ENCODE measurements at regions not wholly inside any gene's neighbourhood (a gene's known extent, or its start where the extent isn't known, plus 50 kb on each side); places are given as distances from the start of the nearest gene placed in this dataset.

- ChIA-PET POLR2A (no interaction called here), CTCF (no interaction called here)
- ATAC-seq (no peak), DNase-seq (no peak)
- Mint-ChIP-seq H3K4me1 (no peaks in the 10 kb centered on the region), H3K4me3 (no peak overlapping the region), H3K27ac (no peak overlapping the region), H3K36me3 (ENCODE audit: low read depth) (no peaks in the 10 kb centered on the region), H3K27me3 (peaks cover 8% of the 10 kb centered on the region), H3K9me3 (ENCODE audit: low read depth) (no peaks in the 10 kb centered on the region)
- intact Hi-C loops (cut with DNase I, micrococcal nuclease) = loop anchor here in 1 of 2 experiments (2.0 kb wide), 1 partner anchor 161 kb away; no protein-coding TSS in a partner anchor
These were observed 116.7 kb upstream of the FRMD1 start for GRCh38 chr6:168195712-168196111.

- no peak overlapping the region for H3K4me3 Mint-ChIP-seq
- intact Hi-C loops (cut with DNase I, micrococcal nuclease) = loop anchor here in 1 of 2 experiments (2.0 kb wide), 1 partner anchor 162 kb away; no protein-coding TSS in a partner anchor
- ATAC-seq (no peak), DNase-seq (no peak)
- H3K4me1 Mint-ChIP-seq = no peaks in the 10 kb centered on the region
- H3K36me3 Mint-ChIP-seq (ENCODE audit: low read depth) = no peaks in the 10 kb centered on the region
- ChIA-PET CTCF (no interaction called here), POLR2A (no interaction called here)
- H3K9me3 Mint-ChIP-seq (ENCODE audit: low read depth) = no peaks in the 10 kb centered on the region
- H3K27me3 Mint-ChIP-seq = peaks cover 8% of the 10 kb centered on the region
- no peak overlapping the region for H3K27ac Mint-ChIP-seq
These were observed 115.9 kb upstream of the FRMD1 start for GRCh38 chr6:168194732-168195567.

GRCh38 chr6:168193816-168194721 lies 115.1 kb upstream of the FRMD1 start:
- ChIA-PET CTCF (interaction anchor here (0.6 kb wide), 1 partner anchor 19 kb away, joined by 3 read pairs; no protein-coding TSS in a partner anchor), POLR2A (no interaction called here)
- Mint-ChIP-seq H3K4me3 (no peak overlapping the region), H3K27me3 (peaks cover 8% of the 10 kb centered on the region), H3K4me1 (no peaks in the 10 kb centered on the region), H3K27ac (no peak overlapping the region), H3K36me3 (ENCODE audit: low read depth) (no peaks in the 10 kb centered on the region), H3K9me3 (ENCODE audit: low read depth) (no peaks in the 10 kb centered on the region)
- intact Hi-C loops (cut with DNase I, micrococcal nuclease) = loop anchor here in 1 of 2 experiments (2.0 kb wide), 1 partner anchor 163 kb away; no protein-coding TSS in a partner anchor
- ATAC-seq (no peak), DNase-seq (peak; percentile 29)

GRCh38 chr6:168192901-168193815 lies 114.1 kb upstream of the FRMD1 start:
- CTCF ChIA-PET = no interaction called here

GRCh38 chr6:168192195-168192900 lies 113.3 kb upstream of the FRMD1 start:
- Mint-ChIP-seq H3K4me3 (no peak overlapping the region), H3K27ac (no peak overlapping the region), H3K9me3 (ENCODE audit: low read depth) (no peaks in the 10 kb centered on the region), H3K27me3 (peaks cover 8% of the 10 kb centered on the region), H3K36me3 (ENCODE audit: low read depth) (no peaks in the 10 kb centered on the region), H3K4me1 (no peaks in the 10 kb centered on the region)
- no peak for ATAC-seq
- intact Hi-C loops (cut with DNase I, micrococcal nuclease) = no loop called here
- ChIA-PET POLR2A (no interaction called here), CTCF (no interaction called here)
- DNase-seq = no peak

More at GRCh38 chr6:168192901-168193815, 114.1 kb upstream of the FRMD1 start:
- no peaks in the 10 kb centered on the region for H3K4me1 Mint-ChIP-seq
- H3K4me3 Mint-ChIP-seq = no peak overlapping the region
- no peaks in the 10 kb centered on the region for H3K9me3 Mint-ChIP-seq (ENCODE audit: low read depth)
- POLR2A ChIA-PET = no interaction called here
- DNase-seq (no peak), ATAC-seq (no peak)
- intact Hi-C loops (cut with DNase I, micrococcal nuclease) = no loop called here
- H3K27ac Mint-ChIP-seq = no peak overlapping the region
- peaks cover 8% of the 10 kb centered on the region for H3K27me3 Mint-ChIP-seq
- H3K36me3 Mint-ChIP-seq (ENCODE audit: low read depth) = no peaks in the 10 kb centered on the region

- POLR2A ChIA-PET = no interaction called here
- no peaks in the 10 kb centered on the region for H3K4me1 Mint-ChIP-seq
- no peak overlapping the region for H3K27ac Mint-ChIP-seq
- no peaks in the 10 kb centered on the region for H3K9me3 Mint-ChIP-seq (ENCODE audit: low read depth)
- H3K27me3 Mint-ChIP-seq = peaks cover 8% of the 10 kb centered on the region
- CTCF ChIA-PET = no interaction called here
- no peak for DNase-seq
- no peak for ATAC-seq
- intact Hi-C loops (cut with DNase I, micrococcal nuclease) = no loop called here
- H3K4me3 Mint-ChIP-seq = no peak overlapping the region
- no peaks in the 10 kb centered on the region for H3K36me3 Mint-ChIP-seq (ENCODE audit: low read depth)
These were observed 111.8 kb upstream of the FRMD1 start for GRCh38 chr6:168190646-168191443.

- peaks cover 6% of the 10 kb centered on the region for H3K27me3 Mint-ChIP-seq
- no peaks in the 10 kb centered on the region for H3K36me3 Mint-ChIP-seq (ENCODE audit: low read depth)
- intact Hi-C loops (cut with DNase I, micrococcal nuclease) = no loop called here
- H3K4me3 Mint-ChIP-seq = no peak overlapping the region
- H3K4me1 Mint-ChIP-seq = no peaks in the 10 kb centered on the region
- POLR2A ChIA-PET = no interaction called here
- CTCF ChIA-PET = no interaction called here
- H3K27ac Mint-ChIP-seq = no peak overlapping the region
- no peak for DNase-seq
- no peaks in the 10 kb centered on the region for H3K9me3 Mint-ChIP-seq (ENCODE audit: low read depth)
- ATAC-seq = no peak
These were observed 111.0 kb upstream of the FRMD1 start for GRCh38 chr6:168190014-168190405.

GRCh38 chr6:168189200-168190013 lies 110.4 kb upstream of the FRMD1 start:
- intact Hi-C loops (cut with DNase I, micrococcal nuclease) = no loop called here
- no peaks in the 10 kb centered on the region for H3K9me3 Mint-ChIP-seq (ENCODE audit: low read depth)
- H3K27ac Mint-ChIP-seq = no peak overlapping the region
- ChIA-PET POLR2A (no interaction called here), CTCF (interaction anchor here (1.2 kb wide), 1 partner anchor 171 kb away, joined by 3 read pairs; no protein-coding TSS in a partner anchor)
- no peaks in the 10 kb centered on the region for H3K4me1 Mint-ChIP-seq
- ATAC-seq = no peak
- no peak overlapping the region for H3K4me3 Mint-ChIP-seq
- H3K36me3 Mint-ChIP-seq (ENCODE audit: low read depth) = no peaks in the 10 kb centered on the region
- DNase-seq = no peak
- H3K27me3 Mint-ChIP-seq = peaks cover 4% of the 10 kb centered on the region

- CTCF ChIA-PET = interaction anchor here (1.2 kb wide), 1 partner anchor 172 kb away, joined by 3 read pairs; no protein-coding TSS in a partner anchor
- ATAC-seq (no peak), DNase-seq (no peak)
- POLR2A ChIA-PET = no interaction called here
- no peak overlapping the region for H3K4me3 Mint-ChIP-seq
- H3K4me1 Mint-ChIP-seq = no peaks in the 10 kb centered on the region
- intact Hi-C loops (cut with DNase I, micrococcal nuclease) = no loop called here
- H3K27ac Mint-ChIP-seq = no peak overlapping the region
- H3K36me3 Mint-ChIP-seq (ENCODE audit: low read depth) = no peaks in the 10 kb centered on the region
- H3K9me3 Mint-ChIP-seq (ENCODE audit: low read depth) = no peaks in the 10 kb centered on the region
- H3K27me3 Mint-ChIP-seq = peaks cover 4% of the 10 kb centered on the region
These were observed 109.6 kb upstream of the FRMD1 start for GRCh38 chr6:168188369-168189199.

Measured in activated CD4-positive, alpha-beta T cell treated with anti-CD3 and anti-CD28 coated beads for 36 hours (primary cell).